ENCODE measurements at regions not wholly inside any gene's neighbourhood (a gene's known extent, or its start where the extent isn't known, plus 50 kb on each side); places are given as distances from the start of the nearest gene placed in this dataset.
"Not testable (repeated sequence)": the region's sequence is repeated elsewhere in the genome, so short reads cannot be mapped to it uniquely, and the experiment has no call there.

- DNase-seq (ENCODE audit: low read depth) = no peak
Measured at GRCh38 chr5:154702477-154702876, 52.7 kb upstream of the LARP1 start.

GRCh38 chr5:154701725-154702124 is 53.5 kb upstream of the LARP1 start:
- DNase-seq (ENCODE audit: low read depth) = not testable (repeated sequence)

- DNase-seq (ENCODE audit: low read depth) = no peak
Measured at GRCh38 chr5:154701181-154701580, 54.0 kb upstream of the LARP1 start.

GRCh38 chr5:154700289-154700928 is 54.8 kb upstream of the LARP1 start:
- DNase-seq (ENCODE audit: low read depth) = not testable (repeated sequence)

GRCh38 chr5:154698763-154699162 is 56.4 kb upstream of the LARP1 start:
- DNase-seq (ENCODE audit: low read depth) = no peak

- no peak for DNase-seq (ENCODE audit: low read depth)
Measured at GRCh38 chr5:154697371-154697770, 57.8 kb upstream of the LARP1 start.

- no peak for DNase-seq (ENCODE audit: low read depth)
Measured at GRCh38 chr5:154696891-154697290, 58.3 kb upstream of the LARP1 start.

GRCh38 chr5:154694159-154694558 is 61.0 kb upstream of the LARP1 start:
- no peak for DNase-seq (ENCODE audit: low read depth)

- DNase-seq (ENCODE audit: low read depth) = no peak
Measured at GRCh38 chr5:154690488-154690887, 64.7 kb upstream of the LARP1 start.

GRCh38 chr5:154686490-154686889 is 68.7 kb upstream of the LARP1 start:
- no peak for DNase-seq (ENCODE audit: low read depth)

GRCh38 chr5:154683101-154683880 is 71.9 kb upstream of the LARP1 start:
- no peak for DNase-seq (ENCODE audit: low read depth)

GRCh38 chr5:154679501-154679900 is 75.7 kb upstream of the LARP1 start:
- no peak for DNase-seq (ENCODE audit: low read depth)

- DNase-seq (ENCODE audit: low read depth) = no peak
Measured at GRCh38 chr5:154677921-154678320, 77.3 kb upstream of the LARP1 start.

- DNase-seq (ENCODE audit: low read depth) = no peak
Measured at GRCh38 chr5:154676508-154676907, 78.7 kb upstream of the LARP1 start.

GRCh38 chr5:154674029-154674428 is 81.1 kb upstream of the LARP1 start:
- DNase-seq (ENCODE audit: low read depth) = no peak

GRCh38 chr5:154673506-154673905 is 81.7 kb upstream of the LARP1 start:
- DNase-seq (ENCODE audit: low read depth) = no peak

- DNase-seq (ENCODE audit: low read depth) = not testable (repeated sequence)
Measured at GRCh38 chr5:154669913-154670312, 85.3 kb upstream of the LARP1 start.

GRCh38 chr5:154669402-154669801 is 85.8 kb upstream of the LARP1 start:
- no peak for DNase-seq (ENCODE audit: low read depth)

- DNase-seq (ENCODE audit: low read depth) = no peak
Measured at GRCh38 chr5:154664869-154665268, 90.3 kb upstream of the LARP1 start.

- DNase-seq (ENCODE audit: low read depth) = no peak
Measured at GRCh38 chr5:154663424-154663823, 91.8 kb upstream of the LARP1 start.

- DNase-seq (ENCODE audit: low read depth) = no peak
Measured at GRCh38 chr5:154654486-154655371, 100.4 kb upstream of the LARP1 start.

- DNase-seq (ENCODE audit: low read depth) = no peak
Measured at GRCh38 chr5:154653764-154654485, 101.3 kb upstream of the LARP1 start.
